ENCODE measurements at regions not wholly inside any gene's neighbourhood (a gene's known extent, or its start where the extent isn't known, plus 50 kb on each side); places are given as distances from the start of the nearest gene placed in this dataset.

GRCh38 chr11:2083411-2083810 is 55.8 kb downstream of the IGF2 start:
- peaks cover 0 to 4% (median 3%) of the 10 kb centered on the region in 5 donors for H3K9me3 Mint-ChIP-seq
- Histone ChIP-seq H3K36me3 (ENCODE audit: insufficient read depth, low read length) (no peaks in the 10 kb centered on the region), H3K27ac (ENCODE audit: low read depth, low read length) (no peak overlapping the region), H3K4me1 (ENCODE audit: insufficient read depth, low read length) (no peaks in the 10 kb centered on the region), H3K4me3 (ENCODE audit: low read length) (no peak overlapping the region), H3K9me3 (ENCODE audit: low read length) (no peaks in the 10 kb centered on the region), H3K27me3 (ENCODE audit: insufficient read depth, low read length, poor library complexity, severe bottlenecking) (peaks cover 3% of the 10 kb centered on the region)
- POLR2A ChIA-PET, result no interaction called here
- no peak for DNase-seq
- no peak overlapping the region for H3K4me3 Mint-ChIP-seq
- no peaks in the 10 kb centered on the region for H3K4me1 Mint-ChIP-seq
- peaks cover 3 to 22% of the 10 kb centered on the region in 2 donors for H3K27me3 Mint-ChIP-seq
- no peak overlapping the region for H3K27ac Mint-ChIP-seq
- CTCF ChIA-PET, result no interaction called here
- peaks cover 0 to 3% (median 0%) of the 10 kb centered on the region in 3 donors for H3K36me3 Mint-ChIP-seq

- POLR2A ChIA-PET, result no interaction called here
- no peak overlapping the region for H3K4me3 Mint-ChIP-seq
Measured at GRCh38 chr11:2077061-2077802, 62.0 kb downstream of the IGF2 start.

GRCh38 chr11:2076441-2076840 is 62.7 kb downstream of the IGF2 start:
- H3K9me3 Mint-ChIP-seq, result no peaks in the 10 kb centered on the region
- POLR2A ChIA-PET, result no interaction called here
- peaks cover 12 to 28% of the 10 kb centered on the region in 2 donors for H3K27me3 Mint-ChIP-seq
- no peaks in the 10 kb centered on the region for H3K36me3 ChIP-seq (ENCODE audit: insufficient read depth, low read length)
- H3K9me3 ChIP-seq (ENCODE audit: low read length), result no peaks in the 10 kb centered on the region
- no peaks in the 10 kb centered on the region for H3K36me3 Mint-ChIP-seq
- no peak overlapping the region for H3K4me3 ChIP-seq (ENCODE audit: low read length)
- no peak overlapping the region for H3K27ac Mint-ChIP-seq
- CTCF ChIA-PET, result no interaction called here
- no peaks in the 10 kb centered on the region for H3K4me1 ChIP-seq (ENCODE audit: insufficient read depth, low read length)
- no peaks in the 10 kb centered on the region for H3K27me3 ChIP-seq (ENCODE audit: insufficient read depth, low read length, poor library complexity, severe bottlenecking)
- DNase-seq, result peak in 1 of 5 donors; percentile 31
- H3K4me1 Mint-ChIP-seq, result peaks cover 8 to 11% (median 9%) of the 10 kb centered on the region in 3 donors
- H3K4me3 Mint-ChIP-seq, result no peak overlapping the region
- H3K27ac ChIP-seq (ENCODE audit: low read depth, low read length), result no peak overlapping the region

More at GRCh38 chr11:2077061-2077802, 62.0 kb downstream of the IGF2 start:
- peaks cover 8 to 28% of the 10 kb centered on the region in 2 donors for H3K27me3 Mint-ChIP-seq
- H3K9me3 Mint-ChIP-seq, result no peaks in the 10 kb centered on the region
- no peaks in the 10 kb centered on the region for H3K9me3 ChIP-seq (ENCODE audit: low read length)
- peak in 1 of 5 donors; percentile 22 for DNase-seq
- H3K4me3 ChIP-seq (ENCODE audit: low read length), result no peak overlapping the region
- CTCF ChIA-PET, result no interaction called here
- H3K36me3 ChIP-seq (ENCODE audit: insufficient read depth, low read length), result no peaks in the 10 kb centered on the region
- peak overlapping the region in 4 of 8 donors; percentile 11 to 79 (median 35) for H3K27ac Mint-ChIP-seq
- H3K4me1 ChIP-seq (ENCODE audit: insufficient read depth, low read length), result no peaks in the 10 kb centered on the region
- peaks cover 8 to 11% (median 9%) of the 10 kb centered on the region in 3 donors for H3K4me1 Mint-ChIP-seq
- H3K27me3 ChIP-seq (ENCODE audit: insufficient read depth, low read length, poor library complexity, severe bottlenecking), result no peaks in the 10 kb centered on the region
- no peak overlapping the region for H3K27ac ChIP-seq (ENCODE audit: low read depth, low read length)
- H3K36me3 Mint-ChIP-seq, result peaks cover 0 to 2% (median 0%) of the 10 kb centered on the region in 3 donors

- Histone ChIP-seq H3K9me3 (ENCODE audit: low read length) (no peaks in the 10 kb centered on the region), H3K36me3 (ENCODE audit: insufficient read depth, low read length) (no peaks in the 10 kb centered on the region), H3K27ac (ENCODE audit: low read depth, low read length) (no peak overlapping the region), H3K27me3 (ENCODE audit: insufficient read depth, low read length, poor library complexity, severe bottlenecking) (no peaks in the 10 kb centered on the region), H3K4me1 (ENCODE audit: insufficient read depth, low read length) (no peaks in the 10 kb centered on the region), H3K4me3 (ENCODE audit: low read length) (no peak overlapping the region)
- no peak for DNase-seq
- Mint-ChIP-seq H3K27ac (no peak overlapping the region), H3K4me1 (peaks cover 8 to 11% (median 9%) of the 10 kb centered on the region in 3 donors), H3K27me3 (peaks cover 16 to 28% of the 10 kb centered on the region in 2 donors), H3K4me3 (no peak overlapping the region), H3K36me3 (no peaks in the 10 kb centered on the region), H3K9me3 (peaks cover 0 to 2% (median 0%) of the 10 kb centered on the region in 5 donors)
- ChIA-PET CTCF (no interaction called here), POLR2A (no interaction called here)
Measured at GRCh38 chr11:2074266-2074825, 64.8 kb downstream of the IGF2 start.

GRCh38 chr11:2072551-2073261 is 66.5 kb downstream of the IGF2 start:
- Mint-ChIP-seq H3K4me3 (no peak overlapping the region), H3K27me3 (peaks cover 16 to 28% of the 10 kb centered on the region in 2 donors), H3K36me3 (no peaks in the 10 kb centered on the region), H3K4me1 (peaks cover 8 to 10% (median 8%) of the 10 kb centered on the region in 3 donors), H3K27ac (no peak overlapping the region), H3K9me3 (peaks cover 0 to 2% (median 0%) of the 10 kb centered on the region in 5 donors)
- Histone ChIP-seq H3K9me3 (ENCODE audit: low read length) (no peaks in the 10 kb centered on the region), H3K27ac (ENCODE audit: low read depth, low read length) (no peak overlapping the region), H3K4me3 (ENCODE audit: low read length) (no peak overlapping the region), H3K4me1 (ENCODE audit: insufficient read depth, low read length) (no peaks in the 10 kb centered on the region), H3K27me3 (ENCODE audit: insufficient read depth, low read length, poor library complexity, severe bottlenecking) (no peaks in the 10 kb centered on the region), H3K36me3 (ENCODE audit: insufficient read depth, low read length) (no peaks in the 10 kb centered on the region)
- CTCF ChIA-PET, result no interaction called here
- POLR2A ChIA-PET, result no interaction called here
- no peak for DNase-seq

- DNase-seq, result no peak
- Histone ChIP-seq H3K27ac (ENCODE audit: low read depth, low read length) (no peak overlapping the region), H3K4me3 (ENCODE audit: low read length) (no peak overlapping the region), H3K36me3 (ENCODE audit: insufficient read depth, low read length) (no peaks in the 10 kb centered on the region), H3K9me3 (ENCODE audit: low read length) (no peaks in the 10 kb centered on the region), H3K4me1 (ENCODE audit: insufficient read depth, low read length) (no peaks in the 10 kb centered on the region), H3K27me3 (ENCODE audit: insufficient read depth, low read length, poor library complexity, severe bottlenecking) (no peaks in the 10 kb centered on the region)
- peaks cover 15 to 28% of the 10 kb centered on the region in 2 donors for H3K27me3 Mint-ChIP-seq
- H3K27ac Mint-ChIP-seq, result no peak overlapping the region
- H3K4me3 Mint-ChIP-seq, result peak overlapping the region in 1 of 7 donors; percentile 72
- H3K36me3 Mint-ChIP-seq, result no peaks in the 10 kb centered on the region
- CTCF ChIA-PET, result interaction anchor here (0.9 kb wide), 1 partner anchor 17 kb away, joined by 3 read pairs; no protein-coding TSS in a partner anchor
- peaks cover 0 to 2% (median 0%) of the 10 kb centered on the region in 5 donors for H3K9me3 Mint-ChIP-seq
- POLR2A ChIA-PET, result no interaction called here
- H3K4me1 Mint-ChIP-seq, result peaks cover under 1 to 1% (median under 1%) of the 10 kb centered on the region in 3 donors
Measured at GRCh38 chr11:2071748-2072385, 67.3 kb downstream of the IGF2 start.
